Suprapubic skin (tissue), 4 donors: ENCODE measurements at regions not wholly inside any gene's neighbourhood (a gene's known extent, or its start where the extent isn't known, plus 50 kb on each side); places are given as distances from the start of the nearest gene placed in this dataset.
"Not testable (repeated sequence)": the region's sequence is repeated elsewhere in the genome, so short reads cannot be mapped to it uniquely, and the experiment has no call there.

ENCODE experiments used
- DNase-seq, 2 donors: peaks; one replicate each; pipeline ENCODE4 v3.0.0-alpha.2; 2019; ENCODE audit warnings: low spot score in 2 of 2
- H3K27ac ChIP-seq: fragments of 200-600 bp; sonication (generic); one replicate; pipeline ENCODE4 v1.5.1; 2019
- H3K27me3 ChIP-seq: fragments of 200-600 bp; sonication (generic); one replicate; pipeline ENCODE4 v1.5.1; 2019
- H3K36me3 ChIP-seq: fragments of 200-600 bp; sonication (generic); one replicate; pipeline ENCODE4 v1.5.1; 2019
- H3K4me1 ChIP-seq: fragments of 200-600 bp; sonication (generic); one replicate; pipeline ENCODE4 v1.5.1; 2019
- H3K4me3 ChIP-seq: fragments of 200-600 bp; sonication (generic); one replicate; pipeline ENCODE4 v1.5.1; 2019; ENCODE audit warnings: mild to moderate bottlenecking
- H3K9me3 ChIP-seq: fragments of 200-600 bp; sonication (generic); one replicate; pipeline ENCODE4 v1.5.1; 2019
- EP300 ChIP-seq: sonication (generic); formaldehyde crosslinking; IDR thresholded peaks from one replicate; pipeline ENCODE4 v1.6.1; 2017; ENCODE audit warnings: antibody characterized with exemption
- POLR2A ChIP-seq, 2 donors: fragments of 450-650 bp; IDR thresholded peaks; one replicate each; pipeline ENCODE4 v1.6.1; 2017; ENCODE audit warnings: antibody characterized with exemption in 2 of 2, mild to moderate bottlenecking in 2 of 2, moderate library complexity in 2 of 2
- POLR2AphosphoS5 ChIP-seq, 3 donors: sonication (generic); formaldehyde crosslinking; IDR thresholded peaks; one replicate each; pipeline ENCODE4 v1.6.1; 2017; ENCODE audit warnings: antibody characterized with exemption in 3 of 3
- WGBS: methylation state at CpG from one replicate; pipeline ENCODE4 v1.1.5; 2018; 5-methylcytosine and 5-hydroxymethylcytosine counted together
- TF ChIP-seq, protein P1 (sequence below), 2 donors: fragments of 200-600 bp in 1 of 2; fragments of 450-650 bp in 1 of 2; sonication (generic) in 1 of 2; IDR thresholded peaks; one replicate each; pipeline ENCODE4 v1.5.1; 2016 to 2019; ENCODE audit warnings: antibody characterized with exemption in 2 of 2, mild to moderate bottlenecking in 1 of 2, moderate library complexity in 1 of 2

DNA sequence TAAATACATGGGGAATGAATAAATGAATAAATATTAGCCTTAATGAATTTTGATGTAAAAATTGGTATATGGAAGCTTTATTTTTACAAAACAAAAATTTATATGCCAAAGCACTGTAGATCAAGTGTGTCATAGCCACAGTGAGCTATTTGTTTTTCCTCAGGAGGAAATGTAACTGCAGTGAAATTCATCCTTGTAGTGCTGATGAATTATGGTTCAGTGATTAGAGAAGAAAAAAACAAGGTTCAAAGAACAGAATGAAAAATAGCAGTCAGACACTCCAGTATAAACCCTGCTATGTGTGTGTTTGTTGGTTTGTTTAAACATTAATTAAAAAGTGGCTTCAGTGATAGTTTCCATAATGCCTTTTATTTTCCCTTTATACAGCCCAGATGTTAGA is 228.0 kb upstream of the GPR149 start:
- Histone ChIP-seq H3K27me3 (no peaks in the 10 kb centered on the region), H3K36me3 (no peaks in the 10 kb centered on the region), H3K4me1 (no peaks in the 10 kb centered on the region), H3K9me3 (no peaks in the 10 kb centered on the region), H3K27ac (no peak overlapping the region), H3K4me3 (no peak overlapping the region)
- DNase-seq, result no peak
- no peak for TF ChIP-seq POLR2A (IDR thresholded peaks at IDR 0.05)

DNA sequence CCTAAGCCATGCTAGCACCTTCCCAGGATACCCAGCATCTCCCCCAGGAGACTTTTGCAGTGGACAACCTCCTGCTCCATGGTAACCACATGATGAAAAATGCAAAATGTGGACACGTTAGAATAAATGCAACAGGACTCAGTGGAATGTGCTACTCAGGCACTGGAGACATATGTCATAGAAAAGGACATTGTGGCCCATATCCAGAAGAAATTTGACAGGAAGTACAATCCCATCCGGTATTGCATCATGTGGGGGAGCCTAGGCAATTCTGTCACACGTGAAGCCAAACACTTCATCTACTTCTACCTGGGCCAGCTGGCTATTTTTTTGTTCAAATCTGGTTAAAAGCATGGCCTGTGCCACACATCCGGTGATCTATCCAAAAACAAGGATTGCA is 227.2 kb upstream of the GPR149 start:
- WGBS, result 44% methylated on average over 4 of the region's 4 CpGs
- TF ChIP-seq, protein P1, sequence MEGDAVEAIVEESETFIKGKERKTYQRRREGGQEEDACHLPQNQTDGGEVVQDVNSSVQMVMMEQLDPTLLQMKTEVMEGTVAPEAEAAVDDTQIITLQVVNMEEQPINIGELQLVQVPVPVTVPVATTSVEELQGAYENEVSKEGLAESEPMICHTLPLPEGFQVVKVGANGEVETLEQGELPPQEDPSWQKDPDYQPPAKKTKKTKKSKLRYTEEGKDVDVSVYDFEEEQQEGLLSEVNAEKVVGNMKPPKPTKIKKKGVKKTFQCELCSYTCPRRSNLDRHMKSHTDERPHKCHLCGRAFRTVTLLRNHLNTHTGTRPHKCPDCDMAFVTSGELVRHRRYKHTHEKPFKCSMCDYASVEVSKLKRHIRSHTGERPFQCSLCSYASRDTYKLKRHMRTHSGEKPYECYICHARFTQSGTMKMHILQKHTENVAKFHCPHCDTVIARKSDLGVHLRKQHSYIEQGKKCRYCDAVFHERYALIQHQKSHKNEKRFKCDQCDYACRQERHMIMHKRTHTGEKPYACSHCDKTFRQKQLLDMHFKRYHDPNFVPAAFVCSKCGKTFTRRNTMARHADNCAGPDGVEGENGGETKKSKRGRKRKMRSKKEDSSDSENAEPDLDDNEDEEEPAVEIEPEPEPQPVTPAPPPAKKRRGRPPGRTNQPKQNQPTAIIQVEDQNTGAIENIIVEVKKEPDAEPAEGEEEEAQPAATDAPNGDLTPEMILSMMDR (IDR thresholded peaks at IDR 0.05), result no peak
- TF ChIP-seq EP300, result no peak
- TF ChIP-seq POLR2AphosphoS5 (IDR thresholded peaks at IDR 0.05), result no peak
- TF ChIP-seq POLR2A (IDR thresholded peaks at IDR 0.05), result no peak
- DNase-seq, result no peak
- H3K27ac ChIP-seq, result no peak overlapping the region
- no peaks in the 10 kb centered on the region for H3K4me1 ChIP-seq
- H3K9me3 ChIP-seq, result no peaks in the 10 kb centered on the region
- H3K4me3 ChIP-seq, result no peak overlapping the region
- no peaks in the 10 kb centered on the region for H3K36me3 ChIP-seq
- no peaks in the 10 kb centered on the region for H3K27me3 ChIP-seq

DNA sequence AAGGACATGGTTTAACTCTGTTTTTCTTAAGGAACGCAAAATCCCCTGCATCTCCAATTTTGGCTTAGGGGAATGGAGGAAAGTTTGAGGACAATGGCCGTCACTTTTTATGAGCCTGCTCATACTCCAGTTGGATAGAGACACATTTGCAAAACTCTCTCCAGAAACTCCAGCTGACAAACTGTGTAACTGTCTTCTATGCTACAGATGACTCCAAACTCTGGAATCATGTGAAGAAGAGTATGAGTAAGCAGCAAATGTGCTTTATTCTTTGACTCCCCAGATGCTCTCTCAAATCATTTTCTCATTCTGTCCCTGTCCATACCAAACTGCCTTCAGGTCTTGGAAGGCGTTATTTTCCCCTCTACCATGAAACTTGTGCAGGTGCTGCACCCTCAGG is 226.5 kb upstream of the GPR149 start:
- no peaks in the 10 kb centered on the region for H3K4me1 ChIP-seq
- no peaks in the 10 kb centered on the region for H3K9me3 ChIP-seq
- H3K36me3 ChIP-seq, result no peaks in the 10 kb centered on the region
- no peak for TF ChIP-seq POLR2AphosphoS5 (IDR thresholded peaks at IDR 0.05)
- no peaks in the 10 kb centered on the region for H3K27me3 ChIP-seq
- no peak overlapping the region for H3K4me3 ChIP-seq
- no peak overlapping the region for H3K27ac ChIP-seq
- DNase-seq, result no peak
- 66% methylated on average over 3 of the region's 3 CpGs for WGBS

DNA sequence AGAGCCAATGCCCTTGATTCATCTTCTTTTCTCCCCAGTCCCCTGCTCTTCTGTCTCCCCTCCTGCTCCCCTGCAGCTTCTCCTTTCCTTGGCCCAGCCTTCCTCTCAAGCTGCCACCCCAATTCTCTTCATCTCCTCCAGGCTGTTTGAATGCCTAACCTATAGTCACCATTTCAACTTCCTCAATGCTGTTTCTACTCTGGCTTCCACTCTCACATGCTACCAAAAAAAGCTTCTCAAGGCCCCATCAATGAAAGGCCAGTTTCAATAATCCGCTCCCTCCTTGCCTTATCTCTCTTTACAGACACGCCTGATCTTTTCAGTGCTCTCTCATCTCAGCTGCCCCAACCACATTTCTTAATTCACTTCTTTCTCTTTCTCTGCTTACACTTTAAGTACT is 212.2 kb upstream of the GPR149 start:
- no peak overlapping the region for H3K4me3 ChIP-seq

DNA sequence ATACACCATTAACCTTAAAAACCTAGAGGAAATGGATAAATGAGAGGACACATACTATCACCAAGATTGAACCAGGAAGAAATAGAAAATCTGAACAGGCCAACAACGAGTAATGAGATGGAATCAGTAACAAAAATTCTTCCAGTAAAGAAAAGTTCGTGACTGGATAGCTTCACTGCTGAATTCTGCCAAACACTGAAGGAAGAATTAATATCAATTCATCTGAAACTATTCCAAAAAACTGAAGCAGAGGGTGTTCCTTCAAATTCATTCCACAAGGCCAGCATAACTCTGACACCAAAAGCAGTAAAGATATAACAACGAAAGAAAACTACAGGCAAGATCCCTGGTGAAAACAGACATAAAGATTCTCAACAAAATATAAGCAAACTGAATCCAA is 195.8 kb upstream of the GPR149 start:
- no peak for DNase-seq

More for the DNA sequence above, 212.2 kb upstream of the GPR149 start:
- no peak for DNase-seq
- whole genome bisulfite sequencing, result 90% methylated on average over 2 of the region's 2 CpGs
- TF ChIP-seq, protein P1 (IDR thresholded peaks at IDR 0.05), result no peak
- TF ChIP-seq POLR2AphosphoS5 (IDR thresholded peaks at IDR 0.05) (no peak), EP300 (no peak), POLR2A (IDR thresholded peaks at IDR 0.05) (no peak)
- no peaks in the 10 kb centered on the region for H3K36me3 ChIP-seq
- H3K9me3 ChIP-seq, result no peaks in the 10 kb centered on the region
- no peak overlapping the region for H3K27ac ChIP-seq
- H3K27me3 ChIP-seq, result no peaks in the 10 kb centered on the region
- no peaks in the 10 kb centered on the region for H3K4me1 ChIP-seq

DNA sequence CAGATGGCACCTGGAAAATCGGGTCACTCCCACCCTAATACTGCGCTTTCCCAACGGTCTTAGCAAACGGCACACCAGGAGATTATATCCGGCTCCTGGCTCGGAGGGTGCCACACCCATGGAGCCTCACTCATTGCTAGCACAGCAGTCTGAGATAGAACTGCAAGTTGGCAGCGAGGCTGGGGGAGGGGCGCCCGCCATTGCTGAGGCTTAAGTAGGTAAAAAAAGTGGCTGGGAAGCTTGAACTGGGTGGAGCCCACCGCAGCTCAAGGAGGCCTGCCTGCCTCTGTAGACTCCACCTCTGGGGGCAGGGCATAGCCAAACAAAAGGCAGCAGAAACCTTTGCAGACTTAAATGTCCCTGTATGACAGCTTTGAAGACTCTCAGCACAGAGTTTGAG is 189.6 kb upstream of the GPR149 start:
- not testable (repeated sequence) for H3K4me1 ChIP-seq, H3K9me3 ChIP-seq, H3K27ac ChIP-seq, H3K36me3 ChIP-seq, DNase-seq, H3K4me3 ChIP-seq, H3K27me3 ChIP-seq
- 94% methylated on average over 9 of the region's 10 CpGs for whole genome bisulfite sequencing

More for the DNA sequence above, 195.8 kb upstream of the GPR149 start:
- no peaks in the 10 kb centered on the region for H3K36me3 ChIP-seq
- WGBS, result 71% methylated on average over 3 of the region's 3 CpGs
- no peak overlapping the region for H3K4me3 ChIP-seq
- H3K27me3 ChIP-seq, result no peaks in the 10 kb centered on the region
- H3K9me3 ChIP-seq, result no peaks in the 10 kb centered on the region
- no peak for TF ChIP-seq POLR2AphosphoS5 (IDR thresholded peaks at IDR 0.05)
- no peak overlapping the region for H3K27ac ChIP-seq
- no peaks in the 10 kb centered on the region for H3K4me1 ChIP-seq

DNA sequence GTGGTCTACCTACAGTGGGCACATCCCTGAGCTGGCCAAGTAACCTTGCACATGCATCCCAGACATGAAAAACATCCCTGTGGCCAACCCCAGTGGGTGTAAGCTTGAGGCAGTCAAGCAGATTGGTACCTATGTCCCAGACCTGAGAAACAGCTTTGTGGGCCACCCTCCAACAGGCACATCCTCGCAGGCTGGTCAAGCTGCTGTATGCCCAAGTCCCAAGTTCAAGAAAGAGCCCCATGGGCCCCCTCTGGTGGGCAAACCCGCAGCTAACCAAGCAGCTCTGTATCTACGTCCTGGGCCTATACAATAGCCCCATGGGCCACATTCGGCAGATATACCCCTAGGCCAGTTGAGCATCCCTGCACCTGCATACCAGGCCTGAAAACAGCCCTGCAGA is 186.3 kb upstream of the GPR149 start:
- Histone ChIP-seq H3K4me1 (no peaks in the 10 kb centered on the region), H3K4me3 (no peak overlapping the region), H3K27ac (no peak overlapping the region), H3K27me3 (no peaks in the 10 kb centered on the region), H3K36me3 (no peaks in the 10 kb centered on the region), H3K9me3 (no peaks in the 10 kb centered on the region)
- 82% methylated on average over 4 of the region's 4 CpGs for WGBS
- TF ChIP-seq, protein P1 (IDR thresholded peaks at IDR 0.05), result no peak
- TF ChIP-seq POLR2AphosphoS5 (IDR thresholded peaks at IDR 0.05), result no peak
- TF ChIP-seq EP300, result no peak
- no peak for TF ChIP-seq POLR2A (IDR thresholded peaks at IDR 0.05)
- no peak for DNase-seq
